Erythroblast (primary cell): ENCODE measurements at regions not wholly inside any gene's neighbourhood (a gene's known extent, or its start where the extent isn't known, plus 50 kb on each side); places are given as distances from the start of the nearest gene placed in this dataset.

ENCODE experiments used
- GATA1 ChIP-seq: IDR thresholded peaks from 2 replicates; pipeline ENCODE4 v1.6.1; 2011; ENCODE audit warnings: low read depth, mild to moderate bottlenecking, control low read depth, low read length, moderate library complexity
- POLR2A ChIP-seq: IDR thresholded peaks from 2 replicates; pipeline ENCODE4 v1.6.1; 2011; ENCODE audit warnings: mild to moderate bottlenecking, low read length

GRCh38 chr14:39857376-39858055, 425.3 kb upstream of the FBXO33 start:
- TF ChIP-seq POLR2A (no peak), GATA1 (no peak)
